Heart right ventricle (tissue), 16 donors: ENCODE measurements at regions not wholly inside any gene's neighbourhood (a gene's known extent, or its start where the extent isn't known, plus 50 kb on each side); places are given as distances from the start of the nearest gene placed in this dataset.

Experiments used
- ATAC-seq, 8 donors: fragments of 200-7000 bp; cut with Tn5 transposase; one replicate each; pipeline ENCODE4 v1.9.1; 2020; ENCODE audit warnings: mild to moderate bottlenecking in 8 of 8, moderate library complexity in 8 of 8, moderate number of reproducible peaks in 1 of 8
- DNase-seq, 2 donors: peaks; one replicate each; pipeline ENCODE4 v3.0.0-alpha.2; 2020
- H3K27ac ChIP-seq, 10 donors: fragments of 200-600 bp; sonication (generic) in 2 of 10; one replicate each; pipeline versions ENCODE4 v1.5.0 to v1.8.0; 2020 to 2022; ENCODE audit warnings: mild to moderate bottlenecking in 3 of 10
- H3K27me3 ChIP-seq, 7 donors: fragments of 200-600 bp; one replicate each; pipeline ENCODE4 v1.8.0; 2021 to 2022; ENCODE audit warnings: mild to moderate bottlenecking in 2 of 7
- H3K36me3 ChIP-seq, 9 donors: fragments of 200-600 bp; sonication (generic) in 1 of 9; one replicate each; pipeline versions ENCODE4 v1.5.0 to v1.8.0; 2020 to 2022; ENCODE audit warnings: mild to moderate bottlenecking in 2 of 9
- H3K4me1 ChIP-seq, 9 donors: fragments of 200-600 bp; sonication (generic) in 1 of 9; one replicate each; pipeline versions ENCODE4 v1.5.0 to v1.8.0; 2020 to 2022; ENCODE audit warnings: mild to moderate bottlenecking in 4 of 9
- H3K4me3 ChIP-seq, 10 donors: fragments of 200-600 bp; sonication (generic) in 2 of 10; one replicate each; pipeline versions ENCODE4 v1.5.0 to v1.8.0; 2020 to 2022; ENCODE audit warnings: mild to moderate bottlenecking in 7 of 10, moderate library complexity in 2 of 10
- H3K9me3 ChIP-seq, 11 donors: fragments of 200-600 bp in 10 of 11; sonication (generic) in 2 of 11; one replicate each; pipeline versions ENCODE4 v1.5.0 to v1.8.0; 2013 to 2022; ENCODE audit warnings: mild to moderate bottlenecking in 2 of 11, control low read depth in 1 of 11, moderate library complexity in 1 of 11
- WGBS, 2 donors: extraction: QIAGEN DNeasy Blood & Tissue Kit; methylation state at CpG; one replicate each; pipeline ENCODE4 v1.1.7; 2013; ENCODE audit warnings: inconsistent platforms in 1 of 2; 5-methylcytosine and 5-hydroxymethylcytosine counted together
- intact Hi-C, 10 donors: fragments of 100-400 bp; cut with DNase I; formaldehyde crosslinking; loops; one replicate each; pipeline versions ENCODE4 v1.11.1 to v1.14.2; 2022
- TF ChIP-seq, protein P1 (sequence below), 9 donors: fragments of 200-600 bp; sonication (generic) in 2 of 9; IDR thresholded peaks; one replicate each; pipeline versions ENCODE4 v1.5.0 to v1.8.0; 2021 to 2022; ENCODE audit warnings: antibody characterized with exemption in 9 of 9, mild to moderate bottlenecking in 5 of 9, moderate library complexity in 1 of 9
- donor health status: Arrhythmogenic right ventricular cardiomyopathy.
- donor health status: ischemic (EF 13 %, LVEDD 7.1; RV severe dilation, severe dysfunction).
- donor health status: healthy with polysubstance abuse.
- donor health status: DM: no; HTN: yes; CAD: no.
- donor health status: DM: no; HTN: no; CAD: no.
- donor health status: ischemic (EF 25% LVEDD 6.9; RV normal size, moderate dysfunction).
- donor health status: ischemic (EF 25% LVEDD 5.7; RV mildly dilated, moderate dysfunction).
- donor health status: healthy.
- donor health status: DM: yes; HTN: yes; CAD: no.
- donor health status: Ischemic cardiomyopathy.
- donor health status: ischemic (EF 35%, LVEDD 5.7; RV mildly dilated, moderate dysfunction).
- donor health status: nonischemic (EF 11% LVEDD 7.7; RV severe dilation, severe dysfunction).
- donor health status: DM: yes; HTN: yes; CAD: no.
- donor health status: PGD.
- donor health status: ischemic (EF 29% LVEDD 5.4; RV normal size, mild dysfunction).
- donor health status: nonischemic (EF 23%, LVEDD 6.1; RV moderate dilation, normal function).

DNA sequence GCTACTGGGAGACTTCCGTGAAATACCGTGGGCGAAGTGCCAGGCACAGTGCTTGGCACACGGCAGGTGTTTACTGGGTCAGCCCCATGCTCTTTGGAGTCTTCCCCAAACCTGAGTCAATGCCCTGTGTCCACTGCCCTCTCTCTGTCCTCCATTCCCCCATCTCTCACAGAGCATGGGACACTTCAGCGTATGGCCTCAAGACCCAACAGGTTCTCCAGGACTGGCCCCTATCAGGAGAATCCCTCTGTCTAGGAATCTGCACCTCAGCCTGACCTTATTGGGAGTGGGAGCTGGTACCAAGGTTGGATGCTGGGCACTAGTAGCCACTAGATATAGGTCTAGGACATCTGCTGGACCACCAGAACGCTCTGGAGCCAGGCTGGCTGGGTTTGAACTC, 67.2 kb upstream of the LMO1 start:
- H3K27me3 ChIP-seq, result peaks cover 0 to 9% (median 0%) of the 10 kb centered on the region in 7 donors
- H3K4me3 ChIP-seq, result no peak overlapping the region
- ATAC-seq, result no peak
- H3K36me3 ChIP-seq, result no peaks in the 10 kb centered on the region
- peaks cover 0 to 26% (median 7%) of the 10 kb centered on the region in 9 donors for H3K4me1 ChIP-seq
- 84 to 91% methylated on average over 6 of the region's 6 CpGs for WGBS, 2 donors
- intact Hi-C loops, result loop anchor here in 3 of 10 donors (10.0 kb wide), 1 partner anchor 234 kb away; no protein-coding TSS in a partner anchor
- DNase-seq, result no peak
- no peak overlapping the region for H3K27ac ChIP-seq
- TF ChIP-seq, protein P1, sequence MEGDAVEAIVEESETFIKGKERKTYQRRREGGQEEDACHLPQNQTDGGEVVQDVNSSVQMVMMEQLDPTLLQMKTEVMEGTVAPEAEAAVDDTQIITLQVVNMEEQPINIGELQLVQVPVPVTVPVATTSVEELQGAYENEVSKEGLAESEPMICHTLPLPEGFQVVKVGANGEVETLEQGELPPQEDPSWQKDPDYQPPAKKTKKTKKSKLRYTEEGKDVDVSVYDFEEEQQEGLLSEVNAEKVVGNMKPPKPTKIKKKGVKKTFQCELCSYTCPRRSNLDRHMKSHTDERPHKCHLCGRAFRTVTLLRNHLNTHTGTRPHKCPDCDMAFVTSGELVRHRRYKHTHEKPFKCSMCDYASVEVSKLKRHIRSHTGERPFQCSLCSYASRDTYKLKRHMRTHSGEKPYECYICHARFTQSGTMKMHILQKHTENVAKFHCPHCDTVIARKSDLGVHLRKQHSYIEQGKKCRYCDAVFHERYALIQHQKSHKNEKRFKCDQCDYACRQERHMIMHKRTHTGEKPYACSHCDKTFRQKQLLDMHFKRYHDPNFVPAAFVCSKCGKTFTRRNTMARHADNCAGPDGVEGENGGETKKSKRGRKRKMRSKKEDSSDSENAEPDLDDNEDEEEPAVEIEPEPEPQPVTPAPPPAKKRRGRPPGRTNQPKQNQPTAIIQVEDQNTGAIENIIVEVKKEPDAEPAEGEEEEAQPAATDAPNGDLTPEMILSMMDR (IDR thresholded peaks at IDR 0.05), result no peak
- H3K9me3 ChIP-seq, result no peaks in the 10 kb centered on the region

DNA sequence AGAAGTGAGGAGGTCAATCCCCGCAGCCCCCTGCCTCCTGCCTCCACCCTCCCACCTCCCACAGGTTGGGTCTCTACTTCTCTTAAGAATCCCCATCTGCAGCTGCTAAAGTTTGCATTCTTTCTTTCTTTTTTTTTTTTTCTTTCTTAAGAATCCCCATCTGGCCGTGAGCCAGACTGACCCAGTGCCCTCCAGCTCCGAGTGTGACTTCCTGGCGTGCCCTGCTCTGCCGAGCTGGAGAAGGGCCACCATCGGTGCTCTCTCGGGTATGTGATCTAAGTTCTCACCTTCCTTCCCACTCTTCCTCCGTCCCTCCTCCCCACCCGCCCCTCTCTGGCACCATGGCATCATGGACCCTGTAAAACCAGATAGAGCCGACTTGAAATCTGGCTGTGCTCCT, 66.7 kb upstream of the LMO1 start:
- ATAC-seq (no peak), DNase-seq (no peak)
- H3K36me3 ChIP-seq, result no peaks in the 10 kb centered on the region
- H3K27me3 ChIP-seq, result peaks cover 0 to 9% (median 0%) of the 10 kb centered on the region in 7 donors
- 44 to 53% methylated on average over 10 of the region's 10 CpGs for WGBS, 2 donors
- TF ChIP-seq, protein P1 (IDR thresholded peaks at IDR 0.05), result no peak
- H3K27ac ChIP-seq, result no peak overlapping the region
- peaks cover 0 to 26% (median 7%) of the 10 kb centered on the region in 9 donors for H3K4me1 ChIP-seq
- no peak overlapping the region for H3K4me3 ChIP-seq
- intact Hi-C loops, result loop anchor here in 3 of 10 donors (10.0 kb wide), 1 partner anchor 234 kb away; no protein-coding TSS in a partner anchor
- H3K9me3 ChIP-seq, result no peaks in the 10 kb centered on the region

DNA sequence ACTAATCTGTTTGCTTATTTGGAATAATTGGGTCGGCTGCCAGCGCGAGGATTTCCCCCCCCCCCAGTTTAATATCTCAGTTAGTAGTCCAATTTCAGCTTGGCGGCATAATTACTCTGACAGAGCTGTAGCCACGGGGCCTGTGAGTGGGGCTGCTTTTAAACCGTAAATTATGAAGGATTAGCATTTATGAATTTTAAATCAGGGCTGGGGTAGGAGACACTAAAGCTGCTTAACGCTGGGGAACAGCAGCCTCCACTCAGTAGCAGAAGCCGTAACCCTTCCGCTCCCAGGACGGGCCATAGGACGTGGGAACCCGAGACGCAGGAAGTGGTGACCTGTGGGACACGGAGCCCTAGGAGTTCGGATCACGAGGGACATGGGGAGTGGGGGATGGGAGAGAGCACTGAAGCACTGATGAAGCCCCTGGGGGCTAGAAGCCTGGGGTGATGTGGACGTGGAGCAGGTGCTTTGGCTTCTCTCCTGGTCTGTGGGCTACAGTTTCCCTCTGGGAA, 66.2 kb upstream of the LMO1 start:
- intact Hi-C loops, result loop anchor here in 3 of 10 donors (5.0 to 10.0 kb wide), 2 partner anchors 103 to 235 kb away; no protein-coding TSS in a partner anchor
- 49 to 52% methylated on average over 17 of the region's 17 CpGs for WGBS, 2 donors
- TF ChIP-seq, protein P1 (IDR thresholded peaks at IDR 0.05), result no peak
- Histone ChIP-seq H3K4me1 (peaks cover 0 to 26% (median 7%) of the 10 kb centered on the region in 9 donors), H3K36me3 (no peaks in the 10 kb centered on the region), H3K9me3 (no peaks in the 10 kb centered on the region), H3K4me3 (no peak overlapping the region), H3K27me3 (peaks cover 0 to 9% (median 0%) of the 10 kb centered on the region in 7 donors), H3K27ac (no peak overlapping the region)
- DNase-seq, result no peak
- ATAC-seq, result peak in 1 of 8 donors; percentile 41

DNA sequence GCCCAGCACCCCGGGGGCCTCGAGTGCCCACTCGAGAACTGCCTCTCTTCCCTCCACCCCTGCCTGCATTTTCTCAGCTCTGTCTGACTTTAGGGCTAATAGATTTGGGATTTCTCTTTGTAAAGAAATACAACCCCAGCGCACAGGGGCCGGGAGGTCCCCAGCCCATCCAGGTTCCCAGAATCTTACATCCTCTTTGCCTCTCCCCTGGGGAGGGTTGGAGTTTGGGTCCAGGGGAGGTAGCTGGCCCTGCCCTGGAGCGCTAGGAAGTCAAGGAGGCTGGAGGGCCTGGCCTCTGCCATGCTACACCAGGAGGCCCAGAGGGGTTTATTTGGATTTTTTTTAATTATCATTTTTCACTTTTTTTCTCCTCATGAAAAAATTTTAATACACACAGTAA, 65.7 kb upstream of the LMO1 start:
- Histone ChIP-seq H3K9me3 (no peaks in the 10 kb centered on the region), H3K36me3 (no peaks in the 10 kb centered on the region), H3K4me1 (peaks cover 0 to 26% (median 7%) of the 10 kb centered on the region in 9 donors), H3K4me3 (peak overlapping the region in 9 of 10 donors; percentile 15 to 42 (median 37)), H3K27ac (peak overlapping the region in 5 of 10 donors; percentile 14 to 44 (median 27)), H3K27me3 (peaks cover 0 to 9% (median 0%) of the 10 kb centered on the region in 7 donors)
- ATAC-seq, result no peak
- TF ChIP-seq, protein P1 (IDR thresholded peaks at IDR 0.05), result no peak
- 81 to 84% methylated on average over 6 of the region's 6 CpGs for WGBS, 2 donors
- intact Hi-C loops, result loop anchor here in 1 of 10 donors (5.0 kb wide), 1 partner anchor 102 kb away; no protein-coding TSS in a partner anchor
- DNase-seq, result no peak
